ENCODE measurements at regions not wholly inside any gene's neighbourhood (a gene's known extent, or its start where the extent isn't known, plus 50 kb on each side); places are given as distances from the start of the nearest gene placed in this dataset.

GRCh38 chr2:175475130-175475529 lies 293.6 kb upstream of the ATP5MC3 start:
- WGBS, 3 donors = 95 to 97% (median 95%) methylated on average over 6 of the region's 6 CpGs
- Histone ChIP-seq H3K27ac (ENCODE audit: low read depth in 1 of 3, low read length in 2 of 3) (no peak overlapping the region), H3K9me3 (ENCODE audit: control insufficient read depth in 2 of 2, insufficient read depth in 1 of 2, low read depth in 1 of 2, low read length in 1 of 2) (no peaks in the 10 kb centered on the region), H3K4me1 (ENCODE audit: control insufficient read depth in 3 of 3, insufficient read depth in 2 of 3, low read depth in 1 of 3, low read length in 2 of 3) (no peaks in the 10 kb centered on the region), H3K27me3 (ENCODE audit: control insufficient read depth in 3 of 3, insufficient read depth in 3 of 3, low read length in 3 of 3) (no peaks in the 10 kb centered on the region), H3K4me3 (ENCODE audit: low read depth in 1 of 3, low read length in 3 of 3) (no peak overlapping the region), H3K36me3 (ENCODE audit: control insufficient read depth in 3 of 3, insufficient read depth in 2 of 3, low read depth in 1 of 3, low read length in 3 of 3) (no peaks in the 10 kb centered on the region)
- no peak for FAIRE-seq
- DNase-seq = no peak

GRCh38 chr2:175468431-175469098 lies 287.1 kb upstream of the ATP5MC3 start:
- Histone ChIP-seq H3K4me3 (ENCODE audit: low read depth in 1 of 3, low read length in 3 of 3) (no peak overlapping the region), H3K27me3 (ENCODE audit: control insufficient read depth in 3 of 3, insufficient read depth in 3 of 3, low read length in 3 of 3) (no peaks in the 10 kb centered on the region), H3K9me3 (ENCODE audit: control insufficient read depth in 2 of 2, insufficient read depth in 1 of 2, low read depth in 1 of 2, low read length in 1 of 2) (no peaks in the 10 kb centered on the region), H3K36me3 (ENCODE audit: control insufficient read depth in 3 of 3, insufficient read depth in 2 of 3, low read depth in 1 of 3, low read length in 3 of 3) (no peaks in the 10 kb centered on the region), H3K4me1 (ENCODE audit: control insufficient read depth in 3 of 3, insufficient read depth in 2 of 3, low read depth in 1 of 3, low read length in 2 of 3) (no peaks in the 10 kb centered on the region), H3K27ac (ENCODE audit: low read depth in 1 of 3, low read length in 2 of 3) (no peak overlapping the region)
- WGBS, 3 donors = 70 to 82% (median 75%) methylated on average over 7 of the region's 7 CpGs
- FAIRE-seq = no peak
- no peak for DNase-seq

- Histone ChIP-seq H3K36me3 (ENCODE audit: control insufficient read depth in 3 of 3, insufficient read depth in 2 of 3, low read depth in 1 of 3, low read length in 3 of 3) (no peaks in the 10 kb centered on the region), H3K27ac (ENCODE audit: low read depth in 1 of 3, low read length in 2 of 3) (no peak overlapping the region), H3K4me3 (ENCODE audit: low read depth in 1 of 3, low read length in 3 of 3) (no peak overlapping the region), H3K4me1 (ENCODE audit: control insufficient read depth in 3 of 3, insufficient read depth in 2 of 3, low read depth in 1 of 3, low read length in 2 of 3) (peaks cover 0 to 4% (median 0%) of the 10 kb centered on the region in 3 donors), H3K27me3 (ENCODE audit: control insufficient read depth in 3 of 3, insufficient read depth in 3 of 3, low read length in 3 of 3) (no peaks in the 10 kb centered on the region), H3K9me3 (ENCODE audit: control insufficient read depth in 2 of 2, insufficient read depth in 1 of 2, low read depth in 1 of 2, low read length in 1 of 2) (peaks cover 2 to 11% of the 10 kb centered on the region in 2 donors)
- DNase-seq = no peak
- FAIRE-seq = no peak
Measured at GRCh38 chr2:175465101-175465500, 283.6 kb upstream of the ATP5MC3 start.

- peaks cover 0 to 4% (median 0%) of the 10 kb centered on the region in 3 donors for H3K4me1 ChIP-seq (ENCODE audit: control insufficient read depth in 3 of 3, insufficient read depth in 2 of 3, low read depth in 1 of 3, low read length in 2 of 3)
- H3K27me3 ChIP-seq (ENCODE audit: control insufficient read depth in 3 of 3, insufficient read depth in 3 of 3, low read length in 3 of 3) = no peaks in the 10 kb centered on the region
- no peak overlapping the region for H3K27ac ChIP-seq (ENCODE audit: low read depth in 1 of 3, low read length in 2 of 3)
- no peaks in the 10 kb centered on the region for H3K36me3 ChIP-seq (ENCODE audit: control insufficient read depth in 3 of 3, insufficient read depth in 2 of 3, low read depth in 1 of 3, low read length in 3 of 3)
- FAIRE-seq (no peak), DNase-seq (no peak)
- peaks cover 2 to 11% of the 10 kb centered on the region in 2 donors for H3K9me3 ChIP-seq (ENCODE audit: control insufficient read depth in 2 of 2, insufficient read depth in 1 of 2, low read depth in 1 of 2, low read length in 1 of 2)
- H3K4me3 ChIP-seq (ENCODE audit: low read depth in 1 of 3, low read length in 3 of 3) = no peak overlapping the region
- 94 to 97% (median 94%) methylated on average over 7 of the region's 7 CpGs for WGBS, 3 donors
Measured at GRCh38 chr2:175464311-175464670, 282.8 kb upstream of the ATP5MC3 start.

DNA sequence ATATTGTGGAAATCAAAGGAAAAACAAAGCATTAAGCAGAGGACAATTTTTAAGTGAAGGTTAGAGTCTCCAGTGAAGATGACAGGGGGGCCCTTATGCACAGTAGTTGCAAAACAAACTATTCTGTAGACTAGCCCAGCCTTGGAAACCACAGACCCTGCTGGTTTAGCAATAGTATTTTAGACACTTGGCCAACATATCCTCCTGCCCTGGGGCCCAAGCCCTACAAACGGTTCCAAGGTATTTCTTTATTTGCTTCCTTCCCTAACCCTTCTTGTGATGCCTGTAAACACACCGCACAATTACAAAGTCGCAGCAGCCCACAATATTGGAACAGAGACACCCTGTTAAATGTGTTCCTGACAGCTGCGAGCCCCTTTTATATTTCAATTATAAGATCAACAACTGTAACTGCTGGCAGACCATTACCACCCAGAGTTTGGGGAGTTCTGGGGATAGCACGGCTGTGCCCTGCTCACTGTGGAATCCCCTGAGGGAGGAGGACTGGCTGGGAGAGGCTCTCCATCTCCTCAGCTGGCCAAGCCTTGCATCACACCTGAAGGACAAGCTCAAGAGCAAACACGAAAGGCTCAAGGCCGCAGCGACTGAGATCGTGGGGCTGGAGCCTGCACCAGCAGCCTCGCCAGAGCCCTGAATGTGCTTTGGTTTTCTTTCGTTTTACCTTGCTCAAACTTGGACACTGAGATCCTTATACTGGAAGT lies 282.2 kb upstream of the ATP5MC3 start:
- Histone ChIP-seq H3K27me3 (ENCODE audit: control insufficient read depth in 3 of 3, insufficient read depth in 3 of 3, low read length in 3 of 3) (no peaks in the 10 kb centered on the region), H3K27ac (ENCODE audit: low read depth in 1 of 3, low read length in 2 of 3) (no peak overlapping the region), H3K4me3 (ENCODE audit: low read depth in 1 of 3, low read length in 3 of 3) (no peak overlapping the region), H3K9me3 (ENCODE audit: control insufficient read depth in 2 of 2, insufficient read depth in 1 of 2, low read depth in 1 of 2, low read length in 1 of 2) (peaks cover 2 to 11% of the 10 kb centered on the region in 2 donors), H3K36me3 (ENCODE audit: control insufficient read depth in 3 of 3, insufficient read depth in 2 of 3, low read depth in 1 of 3, low read length in 3 of 3) (no peaks in the 10 kb centered on the region), H3K4me1 (ENCODE audit: control insufficient read depth in 3 of 3, insufficient read depth in 2 of 3, low read depth in 1 of 3, low read length in 2 of 3) (peaks cover 0 to 4% (median 0%) of the 10 kb centered on the region in 3 donors)
- FAIRE-seq (no peak), DNase-seq (no peak)
- 83 to 88% (median 86%) methylated on average over 11 of the region's 11 CpGs for WGBS, 3 donors

DNA sequence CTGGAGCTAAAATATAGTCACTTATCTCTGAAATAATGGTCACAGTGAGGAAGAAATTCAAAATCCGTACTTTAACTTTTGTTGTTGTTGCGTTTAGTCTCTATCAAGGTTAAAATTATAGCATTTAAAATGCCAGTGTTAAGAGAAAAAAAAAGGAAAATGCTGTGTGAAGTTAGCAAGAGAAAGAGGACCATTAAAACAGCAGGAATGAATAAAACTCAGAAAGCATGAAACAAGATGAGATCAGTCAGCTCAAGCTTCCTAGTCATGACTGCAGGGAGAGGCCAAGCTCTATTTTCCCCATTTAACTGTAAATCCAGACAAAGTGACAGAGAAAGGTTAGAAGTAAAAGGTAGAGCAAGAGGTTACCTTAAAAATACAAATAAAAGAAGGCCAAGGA lies 281.7 kb upstream of the ATP5MC3 start:
- Histone ChIP-seq H3K4me1 (ENCODE audit: control insufficient read depth in 3 of 3, insufficient read depth in 2 of 3, low read depth in 1 of 3, low read length in 2 of 3) (peaks cover 0 to 4% (median 0%) of the 10 kb centered on the region in 3 donors), H3K36me3 (ENCODE audit: control insufficient read depth in 3 of 3, insufficient read depth in 2 of 3, low read depth in 1 of 3, low read length in 3 of 3) (no peaks in the 10 kb centered on the region), H3K27ac (ENCODE audit: low read depth in 1 of 3, low read length in 2 of 3) (no peak overlapping the region), H3K9me3 (ENCODE audit: control insufficient read depth in 2 of 2, insufficient read depth in 1 of 2, low read depth in 1 of 2, low read length in 1 of 2) (peaks cover 2 to 11% of the 10 kb centered on the region in 2 donors), H3K4me3 (ENCODE audit: low read depth in 1 of 3, low read length in 3 of 3) (no peak overlapping the region), H3K27me3 (ENCODE audit: control insufficient read depth in 3 of 3, insufficient read depth in 3 of 3, low read length in 3 of 3) (no peaks in the 10 kb centered on the region)
- FAIRE-seq (no peak), DNase-seq (no peak)
- WGBS, 3 donors = 89 to 96% (median 93%) methylated on average over 2 of the region's 2 CpGs

DNA sequence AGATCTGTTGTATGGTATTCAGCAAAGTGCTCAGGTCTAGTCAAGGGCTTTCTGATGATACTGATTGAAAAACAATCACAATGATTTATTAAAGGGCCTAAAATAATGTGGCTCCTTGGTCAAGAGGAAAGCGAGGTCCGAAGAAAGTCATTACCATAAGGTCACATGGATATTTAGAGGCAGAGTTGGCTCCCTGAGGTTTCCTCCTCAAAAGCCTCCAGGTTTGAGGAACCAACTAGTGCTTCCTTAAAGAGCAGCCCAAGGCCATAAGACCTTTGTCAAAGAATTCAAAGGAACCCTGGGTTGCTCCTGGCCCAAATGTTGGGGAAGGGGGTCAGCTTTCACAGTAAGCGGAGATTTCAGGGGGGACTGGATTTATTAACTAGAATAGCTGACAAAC lies 280.7 kb upstream of the ATP5MC3 start:
- DNase-seq (no peak), FAIRE-seq (no peak)
- no peaks in the 10 kb centered on the region for H3K27me3 ChIP-seq (ENCODE audit: control insufficient read depth in 3 of 3, insufficient read depth in 3 of 3, low read length in 3 of 3)
- no peak overlapping the region for H3K4me3 ChIP-seq (ENCODE audit: low read depth in 1 of 3, low read length in 3 of 3)
- peaks cover 2 to 11% of the 10 kb centered on the region in 2 donors for H3K9me3 ChIP-seq (ENCODE audit: control insufficient read depth in 2 of 2, insufficient read depth in 1 of 2, low read depth in 1 of 2, low read length in 1 of 2)
- WGBS, 3 donors = 94 to 98% (median 97%) methylated on average over 3 of the region's 3 CpGs
- no peak overlapping the region for H3K27ac ChIP-seq (ENCODE audit: low read depth in 1 of 3, low read length in 2 of 3)
- H3K36me3 ChIP-seq (ENCODE audit: control insufficient read depth in 3 of 3, insufficient read depth in 2 of 3, low read depth in 1 of 3, low read length in 3 of 3) = no peaks in the 10 kb centered on the region
- H3K4me1 ChIP-seq (ENCODE audit: control insufficient read depth in 3 of 3, insufficient read depth in 2 of 3, low read depth in 1 of 3, low read length in 2 of 3) = peaks cover 0 to 4% (median 0%) of the 10 kb centered on the region in 3 donors

DNA sequence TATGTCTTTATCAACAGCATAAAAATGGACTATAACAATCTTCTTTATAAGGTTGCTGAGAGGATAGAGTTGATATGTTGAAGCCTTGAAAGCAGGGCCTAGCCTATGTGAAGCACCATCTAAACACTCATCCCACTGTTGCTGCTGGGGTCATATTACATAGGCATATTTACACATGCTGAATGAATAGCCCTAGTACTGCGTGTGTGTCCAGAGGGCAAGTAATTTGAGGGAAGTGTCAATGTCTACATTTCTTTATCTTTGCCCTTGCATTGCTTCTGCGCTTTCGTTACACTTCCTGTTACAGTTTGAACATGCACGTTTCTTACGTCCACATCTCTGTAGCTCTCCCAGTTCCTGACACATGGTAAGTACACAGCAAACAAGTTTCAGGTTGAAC lies 280.3 kb upstream of the ATP5MC3 start:
- Histone ChIP-seq H3K4me1 (ENCODE audit: control insufficient read depth in 3 of 3, insufficient read depth in 2 of 3, low read depth in 1 of 3, low read length in 2 of 3) (peaks cover 0 to 4% (median 0%) of the 10 kb centered on the region in 3 donors), H3K9me3 (ENCODE audit: control insufficient read depth in 2 of 2, insufficient read depth in 1 of 2, low read depth in 1 of 2, low read length in 1 of 2) (peaks cover 2 to 11% of the 10 kb centered on the region in 2 donors), H3K27ac (ENCODE audit: low read depth in 1 of 3, low read length in 2 of 3) (no peak overlapping the region), H3K4me3 (ENCODE audit: low read depth in 1 of 3, low read length in 3 of 3) (no peak overlapping the region), H3K36me3 (ENCODE audit: control insufficient read depth in 3 of 3, insufficient read depth in 2 of 3, low read depth in 1 of 3, low read length in 3 of 3) (no peaks in the 10 kb centered on the region), H3K27me3 (ENCODE audit: control insufficient read depth in 3 of 3, insufficient read depth in 3 of 3, low read length in 3 of 3) (no peaks in the 10 kb centered on the region)
- DNase-seq (peak in 1 of 2 donors; percentile 56), FAIRE-seq (no peak)
- WGBS, 3 donors = 68 to 77% (median 72%) methylated on average over 5 of the region's 5 CpGs

Measured in small intestine (tissue), 7 donors.